Keratinocyte (primary cell): ENCODE measurements at regions not wholly inside any gene's neighbourhood (a gene's known extent, or its start where the extent isn't known, plus 50 kb on each side); places are given as distances from the start of the nearest gene placed in this dataset.

ENCODE experiments used
- DNase-seq: peaks from one replicate; pipeline ENCODE4 v3.0.0-alpha.2; 2011; ENCODE audit warnings: low read depth, missing footprints, low spot score
- FAIRE-seq: peaks from 2 replicates; lab custom pipeline; 2011; peaks lifted over from hg19 to GRCh38; lab: Jason Lieb, UNC
- H2AFZ ChIP-seq: 2 replicates; pipeline ENCODE4 v1.6.0; 2012; ENCODE audit warnings: low read length, control low read depth, inconsistent platforms; ENCODE audit not compliant: control insufficient read depth
- H3K27ac ChIP-seq: 2 replicates; pipeline ENCODE4 v1.5.1; 2011; ENCODE audit warnings: low read length; ENCODE audit not compliant: control insufficient read depth, insufficient read depth
- H3K27me3 ChIP-seq: 3 replicates; pipeline ENCODE4 v1.6.0; 2011; ENCODE audit warnings: low read length; ENCODE audit not compliant: control insufficient read depth, insufficient read depth; ENCODE audit errors: extremely low read depth
- H3K36me3 ChIP-seq, 2 experiments: 2 replicates in 1 of 2; 3 replicates in 1 of 2; pipeline ENCODE4 v1.5.1; 2011; ENCODE audit warnings: low read length in 2 of 2, mild to moderate bottlenecking in 1 of 2; ENCODE audit not compliant: control insufficient read depth in 2 of 2, insufficient read depth in 2 of 2; ENCODE audit errors: extremely low read depth in 1 of 2
- H3K4me1 ChIP-seq: 3 replicates; pipeline ENCODE4 v1.5.1; 2011; ENCODE audit warnings: low read length; ENCODE audit not compliant: control insufficient read depth, insufficient read depth; ENCODE audit errors: extremely low read depth
- H3K4me2 ChIP-seq: 3 replicates; pipeline ENCODE4 v1.6.0; 2011; ENCODE audit warnings: low read depth, low read length; ENCODE audit not compliant: control insufficient read depth, insufficient read depth; ENCODE audit errors: extremely low read depth
- H3K4me3 ChIP-seq, 3 experiments: fragments of 200-600 bp in 1 of 3; sonication (generic) in 1 of 3; 2 replicates in 2 of 3; 3 replicates in 1 of 3; pipeline ENCODE4 v1.5.1; 2011 to 2016; ENCODE audit warnings: low read length in 3 of 3, mild to moderate bottlenecking in 3 of 3, control low read depth in 2 of 3, inconsistent platforms in 1 of 3, low read depth in 1 of 3, mixed read lengths in 1 of 3, mixed run types in 1 of 3, moderate library complexity in 1 of 3; ENCODE audit not compliant: control insufficient read depth in 2 of 3, insufficient read depth in 2 of 3; ENCODE audit errors: extremely low read depth in 1 of 3
- H3K79me2 ChIP-seq: 2 replicates; pipeline ENCODE4 v1.6.0; 2012; ENCODE audit warnings: low read length; ENCODE audit not compliant: control insufficient read depth, insufficient read depth
- H3K9ac ChIP-seq: 3 replicates; pipeline ENCODE4 v1.6.0; 2011; ENCODE audit warnings: low read length; ENCODE audit not compliant: control insufficient read depth, insufficient read depth; ENCODE audit errors: extremely low read depth
- H3K9me1 ChIP-seq: 3 replicates; pipeline ENCODE4 v1.6.0; 2011; ENCODE audit warnings: low read length; ENCODE audit not compliant: control insufficient read depth, insufficient read depth; ENCODE audit errors: extremely low read depth
- H3K9me3 ChIP-seq: 2 replicates; pipeline ENCODE4 v1.5.1; 2012; ENCODE audit warnings: low read depth, low read length; ENCODE audit not compliant: control insufficient read depth
- H4K20me1 ChIP-seq: 3 replicates; pipeline ENCODE4 v1.6.0; 2011; ENCODE audit warnings: low read length; ENCODE audit not compliant: control insufficient read depth, insufficient read depth; ENCODE audit errors: extremely low read depth
- EZH2 ChIP-seq: IDR thresholded peaks from one replicate; pipeline ENCODE4 v1.6.1; 2012; ENCODE audit warnings: inconsistent platforms, mild to moderate bottlenecking, low read length, moderate library complexity
- dilution Hi-C: fragments of 300-500 bp; cut with MboI; formaldehyde crosslinking; loops from one replicate; pipeline ENCODE4 v1.7.0; 2020; ENCODE audit warnings: low sequenced_read_pairs; ENCODE audit not compliant: extremely low pct_ligation_motif_present
- TF ChIP-seq, protein P1 (sequence below), 3 experiments: IDR thresholded peaks in 1 of 3; conservative IDR thresholded peaks in 1 of 3; optimal IDR thresholded peaks in 1 of 3; 2 replicates in 2 of 3; 3 replicates in 1 of 3; pipeline versions ENCODE3 to v1.5.1; 2011; ENCODE audit warnings: low read length in 3 of 3, mild to moderate bottlenecking in 3 of 3, moderate library complexity in 2 of 3, control low read depth in 1 of 3, inconsistent platforms in 1 of 3; ENCODE audit not compliant: insufficient read depth in 2 of 3; ENCODE audit errors: extremely low read depth in 1 of 3

DNA sequence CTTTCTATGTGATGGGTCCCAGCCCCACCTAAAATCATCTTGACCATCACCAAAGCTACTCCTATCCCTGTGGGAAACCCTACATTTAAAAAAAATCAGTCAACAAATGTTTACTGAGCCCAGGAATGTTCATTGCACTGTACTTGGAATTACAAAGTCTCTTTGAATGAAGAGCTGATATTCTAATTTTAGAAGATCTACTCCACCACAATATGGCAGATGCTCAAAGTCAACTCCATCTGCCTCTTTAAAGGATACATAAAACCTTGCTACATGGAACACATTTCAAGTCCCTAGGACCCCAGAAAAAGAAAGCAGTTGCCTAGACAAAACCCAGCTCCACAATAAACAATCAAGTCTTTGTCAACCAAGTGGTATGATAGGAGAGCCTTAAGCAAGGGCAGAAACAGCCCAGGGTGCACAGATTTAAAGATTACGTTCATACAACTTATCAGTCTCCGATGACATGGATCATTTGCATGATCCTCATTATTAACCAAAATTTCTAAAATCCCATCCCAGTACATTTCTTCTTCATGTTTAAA lies 234.3 kb upstream of the ACVR2A start:
- no peaks in the 10 kb centered on the region for H4K20me1 ChIP-seq
- no peak overlapping the region for H3K27ac ChIP-seq
- no peak for FAIRE-seq
- no peaks in the 10 kb centered on the region for H3K9me1 ChIP-seq
- H3K27me3 ChIP-seq = no peaks in the 10 kb centered on the region
- H3K4me3 ChIP-seq = no peak overlapping the region
- no peaks in the 10 kb centered on the region for H3K36me3 ChIP-seq
- H3K79me2 ChIP-seq = no peaks in the 10 kb centered on the region
- no peaks in the 10 kb centered on the region for H3K4me1 ChIP-seq
- H2AFZ ChIP-seq = no peak overlapping the region
- TF ChIP-seq, protein P1, sequence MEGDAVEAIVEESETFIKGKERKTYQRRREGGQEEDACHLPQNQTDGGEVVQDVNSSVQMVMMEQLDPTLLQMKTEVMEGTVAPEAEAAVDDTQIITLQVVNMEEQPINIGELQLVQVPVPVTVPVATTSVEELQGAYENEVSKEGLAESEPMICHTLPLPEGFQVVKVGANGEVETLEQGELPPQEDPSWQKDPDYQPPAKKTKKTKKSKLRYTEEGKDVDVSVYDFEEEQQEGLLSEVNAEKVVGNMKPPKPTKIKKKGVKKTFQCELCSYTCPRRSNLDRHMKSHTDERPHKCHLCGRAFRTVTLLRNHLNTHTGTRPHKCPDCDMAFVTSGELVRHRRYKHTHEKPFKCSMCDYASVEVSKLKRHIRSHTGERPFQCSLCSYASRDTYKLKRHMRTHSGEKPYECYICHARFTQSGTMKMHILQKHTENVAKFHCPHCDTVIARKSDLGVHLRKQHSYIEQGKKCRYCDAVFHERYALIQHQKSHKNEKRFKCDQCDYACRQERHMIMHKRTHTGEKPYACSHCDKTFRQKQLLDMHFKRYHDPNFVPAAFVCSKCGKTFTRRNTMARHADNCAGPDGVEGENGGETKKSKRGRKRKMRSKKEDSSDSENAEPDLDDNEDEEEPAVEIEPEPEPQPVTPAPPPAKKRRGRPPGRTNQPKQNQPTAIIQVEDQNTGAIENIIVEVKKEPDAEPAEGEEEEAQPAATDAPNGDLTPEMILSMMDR (optimal IDR thresholded peaks at IDR 0.05 in 1 of 3, IDR thresholded peaks at IDR 0.05 in 1 of 3, conservative IDR thresholded peaks at IDR 0.05 in 1 of 3; ENCODE audit: extremely low read depth in 1 of 3, insufficient read depth in 2 of 3, low read length in 3 of 3) = no peak
- no peak for TF ChIP-seq EZH2
- no peaks in the 10 kb centered on the region for H3K9me3 ChIP-seq
- DNase-seq = no peak
- no peak overlapping the region for H3K4me2 ChIP-seq
- dilution Hi-C loops = no loop called here
- H3K9ac ChIP-seq = no peak overlapping the region

DNA sequence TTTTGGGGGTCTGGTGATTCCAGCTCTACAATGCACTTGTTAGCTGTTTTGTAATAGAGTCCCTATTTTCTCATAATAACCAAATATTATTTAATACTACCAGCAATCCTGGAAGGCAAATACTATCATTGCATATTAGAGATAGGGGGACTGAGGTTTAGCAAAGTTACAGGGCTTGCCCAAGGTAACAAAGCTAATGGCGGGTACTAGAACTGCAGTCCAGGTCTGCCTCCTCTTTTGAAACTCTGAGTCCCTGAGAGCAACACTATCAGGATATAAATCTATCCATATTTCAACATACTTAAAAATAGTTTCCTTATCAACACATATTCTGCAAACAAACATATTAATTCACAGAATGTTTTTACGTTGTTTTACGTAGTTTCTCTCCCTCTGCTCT lies 235.5 kb upstream of the ACVR2A start:
- Histone ChIP-seq H3K36me3 (no peaks in the 10 kb centered on the region), H3K9ac (no peak overlapping the region), H3K79me2 (no peaks in the 10 kb centered on the region), H3K27ac (no peak overlapping the region), H3K4me2 (no peak overlapping the region), H3K4me1 (no peaks in the 10 kb centered on the region), H2AFZ (no peak overlapping the region), H3K9me3 (no peaks in the 10 kb centered on the region), H3K4me3 (no peak overlapping the region), H3K27me3 (no peaks in the 10 kb centered on the region), H3K9me1 (no peaks in the 10 kb centered on the region), H4K20me1 (no peaks in the 10 kb centered on the region)
- dilution Hi-C loops = no loop called here
- TF ChIP-seq, protein P1 (optimal IDR thresholded peaks at IDR 0.05 in 1 of 3, IDR thresholded peaks at IDR 0.05 in 1 of 3, conservative IDR thresholded peaks at IDR 0.05 in 1 of 3; ENCODE audit: extremely low read depth in 1 of 3, insufficient read depth in 2 of 3, low read length in 3 of 3) = no peak
- no peak for TF ChIP-seq EZH2
- FAIRE-seq (no peak), DNase-seq (no peak)
